ENCODE measurements at regions not wholly inside any gene's neighbourhood (a gene's known extent, or its start where the extent isn't known, plus 50 kb on each side); places are given as distances from the start of the nearest gene placed in this dataset.
"Not testable (repeated sequence)": the region's sequence is repeated elsewhere in the genome, so short reads cannot be mapped to it uniquely, and the experiment has no call there.

- no peaks in the 10 kb centered on the region for H4K20me1 ChIP-seq (ENCODE audit: insufficient read depth, low read length)
- no peak overlapping the region for H2AFZ ChIP-seq (ENCODE audit: insufficient read depth, low read depth, low read length, poor library complexity, severe bottlenecking)
- H3K4me1 Mint-ChIP-seq: no peaks in the 10 kb centered on the region
- H3K27me3 ChIP-seq (ENCODE audit: control insufficient read depth in 2 of 2, insufficient read depth in 2 of 2, low read length in 2 of 2): no peaks in the 10 kb centered on the region
- peaks cover 0 to 7% (median 1%) of the 10 kb centered on the region in 3 donors for H3K27me3 Mint-ChIP-seq (ENCODE audit: low read depth in 3 of 3)
- H3K4me3 Mint-ChIP-seq: no peak overlapping the region
- no peak for DNase-seq
- H3K4me2 ChIP-seq (replicated peaks; ENCODE audit: extremely low read depth, low read length, poor library complexity, severe bottlenecking): no peak overlapping the region
- no peak overlapping the region for H3K27ac Mint-ChIP-seq
- H3K4me3 ChIP-seq (replicated peaks in 1 of 3; ENCODE audit: low read depth in 2 of 3, low read length in 3 of 3): no peak overlapping the region
- intact Hi-C loops (cut with micrococcal nuclease): no loop called here
- no peaks in the 10 kb centered on the region for H3K36me3 ChIP-seq (replicated peaks in 1 of 2; ENCODE audit: control insufficient read depth in 1 of 2, insufficient read depth in 2 of 2, low read length in 2 of 2)
- H3K9me3 Mint-ChIP-seq: peaks cover 0 to 3% (median 0%) of the 10 kb centered on the region in 7 donors
- no peaks in the 10 kb centered on the region for H3K4me1 ChIP-seq (ENCODE audit: control insufficient read depth in 1 of 2, insufficient read depth in 2 of 2, low read length in 2 of 2)
- no peak for TF ChIP-seq CTCF (IDR thresholded peaks at IDR 0.05)
- H3K9me3 ChIP-seq (replicated peaks in 1 of 2; ENCODE audit: control insufficient read depth in 1 of 2, insufficient read depth in 1 of 2, low read length in 2 of 2): no peaks in the 10 kb centered on the region
- no peak overlapping the region for H3K27ac ChIP-seq (ENCODE audit: low read depth in 1 of 2, low read length in 2 of 2)
- 50% methylated on average over 1 of the region's 2 CpGs for WGBS (ENCODE audit: insufficient coverage)
- H3K79me2 ChIP-seq (ENCODE audit: insufficient read depth, low read length): no peaks in the 10 kb centered on the region
- no peak overlapping the region for H3K9ac ChIP-seq (ENCODE audit: insufficient read depth, low read length, poor library complexity, severe bottlenecking)
- H3K36me3 Mint-ChIP-seq: no peaks in the 10 kb centered on the region
Measured at GRCh38 chr18:6525604-6526003, 110.9 kb upstream of the L3MBTL4 start.

- no peak overlapping the region for H3K27ac Mint-ChIP-seq
- Histone ChIP-seq H3K27me3 (ENCODE audit: control insufficient read depth in 2 of 2, insufficient read depth in 2 of 2, low read length in 2 of 2) (no peaks in the 10 kb centered on the region), H3K9ac (ENCODE audit: insufficient read depth, low read length, poor library complexity, severe bottlenecking) (no peak overlapping the region), H3K4me2 (replicated peaks; ENCODE audit: extremely low read depth, low read length, poor library complexity, severe bottlenecking) (no peak overlapping the region), H3K36me3 (replicated peaks in 1 of 2; ENCODE audit: control insufficient read depth in 1 of 2, insufficient read depth in 2 of 2, low read length in 2 of 2) (no peaks in the 10 kb centered on the region), H4K20me1 (ENCODE audit: insufficient read depth, low read length) (no peaks in the 10 kb centered on the region), H2AFZ (ENCODE audit: insufficient read depth, low read depth, low read length, poor library complexity, severe bottlenecking) (no peak overlapping the region), H3K9me3 (replicated peaks in 1 of 2; ENCODE audit: control insufficient read depth in 1 of 2, insufficient read depth in 1 of 2, low read length in 2 of 2) (no peaks in the 10 kb centered on the region), H3K4me3 (replicated peaks in 1 of 3; ENCODE audit: low read depth in 2 of 3, low read length in 3 of 3) (no peak overlapping the region), H3K27ac (ENCODE audit: low read depth in 1 of 2, low read length in 2 of 2) (no peak overlapping the region), H3K4me1 (ENCODE audit: control insufficient read depth in 1 of 2, insufficient read depth in 2 of 2, low read length in 2 of 2) (no peaks in the 10 kb centered on the region), H3K79me2 (ENCODE audit: insufficient read depth, low read length) (no peaks in the 10 kb centered on the region)
- no peaks in the 10 kb centered on the region for H3K4me1 Mint-ChIP-seq
- WGBS (ENCODE audit: insufficient coverage): no CpG with 5 or more reads among the region's 1 CpG
- intact Hi-C loops (cut with micrococcal nuclease): no loop called here
- H3K4me3 Mint-ChIP-seq: no peak overlapping the region
- no peak for TF ChIP-seq CTCF (IDR thresholded peaks at IDR 0.05)
- no peak for DNase-seq
- no peaks in the 10 kb centered on the region for H3K36me3 Mint-ChIP-seq
- H3K9me3 Mint-ChIP-seq: peaks cover 0 to 4% (median 0%) of the 10 kb centered on the region in 7 donors
- H3K27me3 Mint-ChIP-seq (ENCODE audit: low read depth in 3 of 3): peaks cover 0 to 1% (median 0%) of the 10 kb centered on the region in 3 donors
Measured at GRCh38 chr18:6537475-6537874, 122.8 kb upstream of the L3MBTL4 start.

- H3K27me3 ChIP-seq (ENCODE audit: control insufficient read depth in 2 of 2, insufficient read depth in 2 of 2, low read length in 2 of 2); H3K27me3 Mint-ChIP-seq (ENCODE audit: low read depth in 3 of 3); H3K27ac ChIP-seq (ENCODE audit: low read depth in 1 of 2, low read length in 2 of 2); H3K4me1 Mint-ChIP-seq; DNase-seq; H3K4me3 ChIP-seq (replicated peaks in 1 of 3; ENCODE audit: low read depth in 2 of 3, low read length in 3 of 3); intact Hi-C loops (cut with micrococcal nuclease); H3K4me2 ChIP-seq (replicated peaks; ENCODE audit: extremely low read depth, low read length, poor library complexity, severe bottlenecking); H3K4me3 Mint-ChIP-seq; H3K9me3 ChIP-seq (replicated peaks in 1 of 2; ENCODE audit: control insufficient read depth in 1 of 2, insufficient read depth in 1 of 2, low read length in 2 of 2); H4K20me1 ChIP-seq (ENCODE audit: insufficient read depth, low read length); H3K36me3 Mint-ChIP-seq; H3K36me3 ChIP-seq (replicated peaks in 1 of 2; ENCODE audit: control insufficient read depth in 1 of 2, insufficient read depth in 2 of 2, low read length in 2 of 2); H3K27ac Mint-ChIP-seq; H3K9ac ChIP-seq (ENCODE audit: insufficient read depth, low read length, poor library complexity, severe bottlenecking); H3K79me2 ChIP-seq (ENCODE audit: insufficient read depth, low read length); H3K4me1 ChIP-seq (ENCODE audit: control insufficient read depth in 1 of 2, insufficient read depth in 2 of 2, low read length in 2 of 2); H3K9me3 Mint-ChIP-seq; H2AFZ ChIP-seq (ENCODE audit: insufficient read depth, low read depth, low read length, poor library complexity, severe bottlenecking): not testable (repeated sequence)
- WGBS (ENCODE audit: insufficient coverage): 88% methylated on average over 5 of the region's 6 CpGs
Measured at GRCh38 chr18:6541131-6541679, 126.5 kb upstream of the L3MBTL4 start.

Measured in CD14-positive monocyte (primary cell).